ENCODE measurements at regions not wholly inside any gene's neighbourhood (a gene's known extent, or its start where the extent isn't known, plus 50 kb on each side); places are given as distances from the start of the nearest gene placed in this dataset.
A peak's percentile ranks its signal among the peaks of the same experiment; 100 is the strongest.

DNA sequence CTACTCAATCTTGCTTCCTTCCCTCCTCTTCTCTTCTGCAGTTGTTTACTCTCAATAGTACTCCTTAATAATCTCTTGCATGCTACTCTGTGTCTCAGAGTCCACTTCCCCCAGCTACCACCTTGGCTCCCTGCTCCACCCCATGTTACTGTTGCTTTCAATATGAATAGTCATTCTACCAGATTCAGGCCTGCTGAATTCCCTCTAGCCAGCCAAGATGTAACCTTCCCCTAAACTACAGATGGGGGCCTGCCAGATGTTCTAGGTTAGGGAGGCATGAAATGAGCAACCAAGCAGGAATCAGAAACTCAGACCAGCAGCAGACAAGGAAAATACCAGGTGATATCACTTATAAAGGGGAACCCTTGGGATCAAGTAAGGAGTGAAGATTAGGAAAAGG, 392.1 kb upstream of the DDHD1 start:
- DNase-seq (ENCODE audit: low spot score), result no peak

GRCh38 chr14:53542732-53543131, 389.6 kb upstream of the DDHD1 start:
- DNase-seq (ENCODE audit: low spot score), result no peak

GRCh38 chr14:53541411-53541810, 388.3 kb upstream of the DDHD1 start:
- DNase-seq (ENCODE audit: low spot score), result no peak

DNA sequence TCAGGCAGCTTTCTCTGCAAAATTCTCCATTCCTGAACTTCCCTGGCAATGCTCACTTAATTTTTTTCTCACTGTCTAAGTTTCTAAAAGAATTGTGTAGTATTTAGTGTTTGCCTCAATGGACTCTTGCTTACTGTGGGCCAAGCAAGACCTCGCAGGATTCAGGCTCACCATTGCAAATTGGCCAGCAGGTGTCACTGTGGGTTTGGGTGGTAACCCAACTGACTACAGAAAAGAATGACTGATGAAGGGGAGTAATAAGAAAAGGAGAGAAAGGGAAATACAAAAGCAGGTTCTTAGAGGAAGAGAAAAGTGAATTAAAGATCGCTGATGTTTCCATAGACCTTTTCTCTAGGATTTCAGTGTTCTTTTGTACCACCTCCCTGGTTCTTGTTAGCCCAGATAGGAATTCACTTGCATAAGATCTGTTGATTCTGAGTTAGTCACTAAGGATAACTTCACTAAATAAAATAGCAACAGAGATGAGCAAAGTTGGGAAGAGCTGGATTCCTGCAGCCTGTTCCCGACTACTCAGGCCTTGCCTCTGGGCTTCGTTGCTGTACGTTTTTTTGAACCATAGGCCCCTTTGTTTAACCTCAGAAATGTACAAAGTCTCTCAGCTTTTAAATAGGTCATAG, 386.5 kb upstream of the DDHD1 start:
- peak; percentile 25 for DNase-seq (ENCODE audit: low spot score)

DNA sequence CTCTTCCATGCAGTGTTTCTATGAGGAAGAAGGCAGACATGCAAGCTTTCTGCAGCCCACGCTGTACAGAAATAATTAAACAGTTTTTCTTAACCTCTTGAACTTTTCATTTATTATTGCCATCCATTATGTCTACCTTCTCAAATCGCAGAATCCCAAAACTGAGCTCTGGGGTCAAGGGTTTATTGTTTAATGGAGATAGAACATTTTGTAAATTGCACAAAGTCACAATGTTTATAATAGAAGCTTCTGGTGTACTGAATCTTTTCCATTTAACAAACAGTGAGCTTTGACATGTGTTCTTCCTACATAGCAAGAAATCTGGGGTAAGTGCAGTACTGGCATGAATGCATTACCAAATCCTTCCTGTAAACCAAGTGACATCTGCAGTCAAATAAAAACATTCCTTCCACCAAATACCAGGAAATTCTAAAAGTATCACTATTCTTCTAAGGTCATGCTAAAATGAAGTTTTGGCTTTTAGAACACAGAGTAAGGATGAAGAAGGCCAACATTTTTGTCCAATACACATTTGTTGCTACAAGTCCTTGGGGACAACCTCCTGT, 385.3 kb upstream of the DDHD1 start:
- DNase-seq (ENCODE audit: low spot score), result no peak

- no peak for DNase-seq (ENCODE audit: low spot score)
Observed at GRCh38 chr14:53537422-53538315, 384.5 kb upstream of the DDHD1 start.

DNA sequence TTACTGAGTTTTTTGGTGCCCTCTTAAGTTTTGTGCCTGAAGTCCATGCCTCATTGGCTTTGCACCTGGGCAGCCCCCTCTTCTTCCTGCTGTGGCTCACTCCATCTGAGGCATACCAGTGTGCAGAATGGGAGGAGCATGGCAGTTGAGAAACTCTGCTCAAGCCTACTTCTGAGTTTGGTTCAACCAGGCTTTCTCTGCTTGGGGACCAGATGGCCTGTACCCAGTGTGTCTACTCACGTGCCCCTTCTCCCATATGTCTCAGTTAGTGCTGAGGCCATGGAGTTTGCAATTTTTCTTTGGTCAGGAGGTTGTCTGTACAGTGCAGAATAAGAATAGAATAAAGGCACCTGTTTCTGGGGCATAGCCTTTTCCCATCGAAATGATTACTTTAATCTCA, 383.3 kb upstream of the DDHD1 start:
- DNase-seq (ENCODE audit: low spot score), result no peak

- DNase-seq (ENCODE audit: low spot score), result no peak
Observed at GRCh38 chr14:53534841-53535240, 381.7 kb upstream of the DDHD1 start.

DNA sequence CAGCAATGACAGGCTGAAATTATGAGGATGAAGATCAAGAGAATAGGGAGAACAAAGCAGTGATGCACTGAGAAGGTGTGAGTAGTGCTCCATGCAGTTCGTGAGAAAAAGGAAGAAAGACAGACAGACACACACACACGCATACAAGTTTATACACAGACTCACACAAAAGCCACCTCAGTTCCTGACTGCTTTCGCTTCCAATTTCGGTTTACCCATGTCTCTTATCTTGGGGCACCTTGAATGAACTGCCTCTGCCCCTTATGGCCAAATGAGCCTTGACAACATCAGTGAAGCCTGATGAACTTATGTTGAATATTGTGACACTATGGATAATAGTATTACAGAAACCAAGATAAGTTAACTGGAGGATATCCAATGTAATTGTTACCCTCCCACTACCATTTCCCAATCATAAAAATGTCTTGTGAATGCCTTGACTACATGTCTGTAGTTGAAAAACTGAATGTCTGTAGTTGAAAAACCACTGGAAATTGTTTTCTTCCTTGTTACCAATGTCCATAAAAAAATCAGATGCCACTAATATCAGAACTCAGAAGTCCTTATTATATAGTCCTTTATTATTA, 380.4 kb upstream of the DDHD1 start:
- no peak for DNase-seq (ENCODE audit: low spot score)

DNA sequence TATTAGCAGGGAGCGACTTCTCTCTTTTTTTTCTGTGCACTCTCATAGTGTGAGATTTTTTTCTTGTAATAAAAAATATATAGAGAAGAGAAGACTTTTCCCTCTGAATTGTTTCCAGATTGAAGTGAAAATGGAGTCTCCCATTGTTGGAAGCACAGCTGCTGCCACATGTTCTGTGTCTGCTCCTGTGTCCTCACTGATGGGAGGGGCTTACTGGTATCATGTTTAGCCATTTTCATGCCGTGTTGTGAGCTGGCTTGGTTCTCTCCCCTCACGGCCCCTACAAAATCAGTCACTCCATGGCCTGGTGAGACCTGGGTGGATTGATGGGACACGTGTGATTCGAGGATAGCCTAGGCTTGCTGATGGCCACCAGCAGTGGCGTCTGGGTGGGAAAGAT, 379.7 kb upstream of the DDHD1 start:
- no peak for DNase-seq (ENCODE audit: low spot score)

GRCh38 chr14:53531730-53532129, 378.6 kb upstream of the DDHD1 start:
- no peak for DNase-seq (ENCODE audit: low spot score)

DNA sequence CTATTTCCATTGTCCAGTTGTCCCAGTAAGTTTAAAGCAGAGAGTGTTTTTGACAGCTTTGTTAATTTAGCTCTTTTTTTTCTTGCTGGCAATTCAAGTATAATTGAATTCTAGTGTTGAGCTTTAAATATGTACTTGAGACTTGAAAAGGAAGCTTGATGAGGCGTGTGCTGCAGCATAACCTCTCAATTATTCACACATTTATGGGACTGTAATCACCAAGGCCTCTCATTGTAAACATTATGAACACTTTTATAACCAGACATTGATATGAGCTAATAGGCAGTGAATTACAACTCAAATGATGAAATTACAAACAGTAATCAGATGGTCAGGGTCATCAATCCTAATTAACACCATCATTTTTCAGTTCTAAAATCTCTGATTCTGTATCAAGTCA, 378.0 kb upstream of the DDHD1 start:
- no peak for DNase-seq (ENCODE audit: low spot score)

- DNase-seq (ENCODE audit: low spot score), result no peak
Observed at GRCh38 chr14:53529519-53529918, 376.4 kb upstream of the DDHD1 start.

GRCh38 chr14:53528185-53528671, 375.1 kb upstream of the DDHD1 start:
- DNase-seq (ENCODE audit: low spot score), result no peak

DNA sequence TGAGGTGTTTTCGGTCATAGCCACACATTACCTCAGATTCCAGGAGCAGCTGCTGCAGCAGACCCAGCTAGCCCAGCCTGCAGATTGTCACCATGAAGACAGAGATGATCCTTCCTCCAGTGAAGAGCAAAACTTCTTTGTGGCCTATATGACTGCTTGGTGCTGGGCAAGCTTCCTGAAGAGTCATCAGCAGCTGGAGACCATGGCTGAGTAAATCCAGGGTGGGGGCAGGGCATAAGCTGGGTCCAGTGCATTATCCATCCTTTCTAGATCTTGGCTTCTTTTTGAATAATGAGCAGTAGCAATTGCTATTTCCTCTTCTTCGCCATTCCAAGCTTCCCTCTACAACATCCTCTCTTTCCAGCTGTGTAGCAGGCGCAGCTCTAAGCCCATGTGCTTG, 373.1 kb upstream of the DDHD1 start:
- no peak for DNase-seq (ENCODE audit: low spot score)

DNA sequence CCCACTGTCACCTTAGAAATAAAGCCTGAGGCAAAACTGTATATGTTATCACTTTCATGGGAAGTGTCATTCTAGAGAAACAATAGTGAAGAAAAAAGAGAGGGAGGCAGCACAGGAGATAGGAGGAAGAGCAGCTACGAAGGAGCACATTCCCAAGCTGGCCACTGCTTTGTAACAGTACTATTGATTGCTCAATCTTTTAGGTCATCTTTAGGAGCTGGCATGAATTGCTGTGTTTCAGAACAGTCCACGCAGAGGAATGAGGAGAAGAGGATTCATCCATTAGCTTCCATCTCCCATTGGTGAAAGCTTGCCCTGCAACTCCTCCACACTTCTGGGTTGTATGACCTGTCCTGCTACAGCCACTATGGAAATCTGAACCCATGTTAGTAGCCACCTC, 372.5 kb upstream of the DDHD1 start:
- DNase-seq (ENCODE audit: low spot score), result no peak

DNA sequence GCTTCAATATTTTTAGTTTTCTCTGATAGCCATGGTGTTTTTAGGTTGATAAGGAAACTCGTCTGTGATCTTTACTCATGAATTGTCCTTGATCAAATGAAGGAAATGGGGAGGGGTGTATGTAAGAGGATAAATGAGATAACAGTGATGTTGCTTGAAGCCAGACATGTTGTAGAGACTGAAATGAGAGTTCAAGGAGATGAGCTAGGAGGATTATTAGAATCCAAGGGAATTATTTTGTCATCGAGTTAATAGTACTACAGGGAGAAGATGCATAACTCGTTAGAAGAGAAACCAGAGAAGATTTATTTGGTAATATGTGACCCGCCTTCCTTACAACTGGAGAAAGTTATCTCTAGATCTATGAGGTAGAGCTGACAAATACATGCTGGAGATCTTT, 371.3 kb upstream of the DDHD1 start:
- no peak for DNase-seq (ENCODE audit: low spot score)

DNA sequence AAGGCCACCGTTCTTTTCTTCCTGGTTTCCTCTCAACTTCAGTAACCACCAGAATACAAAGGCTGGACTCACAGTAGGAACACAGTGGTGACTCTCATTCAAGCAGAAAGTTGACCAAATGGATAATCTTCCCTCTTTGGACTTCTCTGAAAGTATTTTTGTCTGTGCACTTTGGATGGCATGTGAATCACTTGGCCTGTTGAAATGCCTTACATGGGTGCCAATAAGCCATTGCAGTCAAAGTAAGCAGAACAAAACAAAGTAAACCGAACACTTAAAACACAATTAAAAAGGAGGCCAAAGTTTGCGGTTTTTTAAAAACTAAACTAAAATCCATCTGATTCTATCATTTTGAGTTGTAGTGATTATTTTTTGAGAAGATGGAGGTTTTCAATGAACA, 370.1 kb upstream of the DDHD1 start:
- no peak for DNase-seq (ENCODE audit: low spot score)

- no peak for DNase-seq (ENCODE audit: low spot score)
Observed at GRCh38 chr14:53520078-53520928, 367.2 kb upstream of the DDHD1 start.

DNA sequence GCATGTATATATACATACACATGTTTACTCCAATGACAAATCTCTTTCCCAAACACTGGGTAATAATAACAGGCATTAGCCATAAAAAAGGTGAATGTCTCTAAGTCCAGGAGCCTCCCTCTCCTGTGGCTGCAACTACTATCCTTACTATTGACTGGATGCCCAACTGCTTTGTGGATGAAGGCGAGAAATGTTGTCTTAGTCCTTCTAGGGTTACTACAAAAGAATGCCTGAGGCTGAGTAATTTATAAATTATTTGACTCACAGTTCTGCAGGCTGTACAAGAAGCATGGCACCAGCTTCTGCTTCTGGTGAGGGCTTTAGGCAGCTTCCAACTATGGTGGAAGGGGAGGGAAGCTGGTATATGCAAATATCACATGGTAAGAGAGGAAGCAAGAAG, 366.0 kb upstream of the DDHD1 start:
- DNase-seq (ENCODE audit: low spot score), result no peak

DNA sequence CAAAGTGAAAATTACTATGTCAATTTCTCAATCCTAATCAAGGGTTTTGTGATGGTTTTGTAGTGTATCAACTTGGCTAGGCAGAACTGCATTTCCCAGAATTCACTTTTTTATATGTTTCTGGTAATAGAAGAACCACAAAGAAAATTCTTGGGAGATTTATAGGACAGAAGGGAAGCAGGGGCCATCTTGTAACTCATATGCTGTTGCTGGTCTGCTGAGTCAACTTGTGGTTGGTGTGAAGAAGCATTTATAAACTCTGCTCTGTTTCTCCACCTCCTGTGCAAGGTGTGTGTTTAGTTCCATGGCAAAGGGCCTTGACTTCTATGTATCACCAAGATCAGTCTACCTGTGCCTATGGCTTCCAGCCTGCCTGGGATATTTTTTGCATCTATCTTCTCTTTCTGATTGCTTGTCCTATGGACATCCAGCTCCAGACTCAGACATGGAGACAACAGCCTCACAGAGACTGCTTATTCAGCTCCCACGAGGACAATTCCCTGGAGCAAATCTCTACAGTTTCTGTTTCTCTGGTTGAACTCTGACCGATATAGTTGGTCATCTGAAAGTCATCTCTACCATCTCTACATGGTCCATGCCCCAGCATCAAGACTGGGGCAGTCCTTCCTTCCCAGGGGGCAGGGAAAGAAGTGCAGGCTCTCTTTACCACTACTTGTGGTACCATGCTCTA, 364.3 kb upstream of the DDHD1 start:
- no peak for DNase-seq (ENCODE audit: low spot score)
